C4-2B (cell line): ENCODE measurements at regions not wholly inside any gene's neighbourhood (a gene's known extent, or its start where the extent isn't known, plus 50 kb on each side); places are given as distances from the start of the nearest gene placed in this dataset.

Source experiments
- CTCF ChIP-seq: fragments of 450-650 bp; conservative IDR thresholded peaks from 2 replicates; pipeline ENCODE4 v1.5.1; 2017; ENCODE audit warnings: mild to moderate bottlenecking
- ZFX ChIP-seq: fragments of 450-650 bp; IDR thresholded peaks from 2 replicates; pipeline ENCODE4 v1.6.1; 2017

- no peak for TF ChIP-seq CTCF
- TF ChIP-seq ZFX: no peak
Measured at GRCh38 chr1:72637593-72637992, 355.3 kb upstream of the NEGR1 start.
